ENCODE measurements at regions not wholly inside any gene's neighbourhood (a gene's known extent, or its start where the extent isn't known, plus 50 kb on each side); places are given as distances from the start of the nearest gene placed in this dataset.

GRCh38 chr20:57080796-57081195 lies 185.6 kb downstream of the BMP7 start:
- H3K4me3 Mint-ChIP-seq: no peak overlapping the region
- Histone ChIP-seq H3K23me2 (ENCODE audit: insufficient read length, low read depth, low read length, poor library complexity, severe bottlenecking) (no peaks in the 10 kb centered on the region), H3K79me2 (ENCODE audit: insufficient read depth, low read length) (no peaks in the 10 kb centered on the region), H2AK5ac (ENCODE audit: insufficient read length, low read length) (no peak overlapping the region), H3K27me3 (ENCODE audit: insufficient read depth, low read length) (no peaks in the 10 kb centered on the region), H2BK120ac (ENCODE audit: low read depth, low read length, poor library complexity, severe bottlenecking) (no peak overlapping the region), H2BK20ac (ENCODE audit: low read depth, low read length, poor library complexity, severe bottlenecking) (no peak overlapping the region), H4K20me1 (ENCODE audit: control insufficient read depth, insufficient read depth, insufficient read length) (no peaks in the 10 kb centered on the region), H3K4ac (ENCODE audit: low read depth, low read length) (no peak overlapping the region), H4K91ac (ENCODE audit: insufficient read length, low read depth, low read length) (no peak overlapping the region), H3K14ac (ENCODE audit: insufficient read depth, low read length) (no peak overlapping the region), H3T11ph (ENCODE audit: low read length) (no peak overlapping the region), H3K18ac (ENCODE audit: insufficient read length, low read depth, low read length) (no peak overlapping the region), H3K4me1 (ENCODE audit: insufficient read depth, low read length) (0 out of 2 replicates have a peak, but pooled peaks cover 2% of the 10 kb centered on the region), H4K5ac (ENCODE audit: insufficient read length, low read depth, low read length) (no peak overlapping the region), H2BK15ac (ENCODE audit: low read depth, low read length) (no peak overlapping the region), H3K9ac (ENCODE audit: extremely low read depth, insufficient read length, low read length) (no peak overlapping the region), H3K4me2 (ENCODE audit: insufficient read depth, insufficient read length, low read length) (no peak overlapping the region), H3K9me3 (ENCODE audit: control insufficient read depth, low read depth, low read length) (no peaks in the 10 kb centered on the region), H3K79me1 (ENCODE audit: insufficient read depth, low read depth, low read length, poor library complexity, severe bottlenecking) (no peaks in the 10 kb centered on the region), H2BK12ac (ENCODE audit: insufficient read length, low read depth, low read length) (no peak overlapping the region), H2AFZ (ENCODE audit: low read length) (no peak overlapping the region), H3K23ac (ENCODE audit: insufficient read length, low read depth, low read length) (no peak overlapping the region), H3K56ac (ENCODE audit: insufficient read length, low read depth, low read length) (no peak overlapping the region), H4K8ac (replicated peaks; ENCODE audit: insufficient read length, low read depth, low read length) (no peak overlapping the region), H2BK5ac (ENCODE audit: insufficient read length, low read length) (no peak overlapping the region), H3K27ac (ENCODE audit: insufficient read length, low read depth, low read length) (no peak overlapping the region)
- H3K9me3 Mint-ChIP-seq: peaks cover 16 to 20% of the 10 kb centered on the region in 2 experiments
- no peak overlapping the region for H3K27ac Mint-ChIP-seq
- TF ChIP-seq CTCF (conservative IDR thresholded peaks at IDR 0.05): peak; percentile 52; the same call in 2 of the 3 replicates
- peaks cover 3 to 5% of the 10 kb centered on the region in 2 experiments; a peak in 2 of 4 replicates for H3K4me1 Mint-ChIP-seq
- H3K27me3 Mint-ChIP-seq (ENCODE audit: low read depth): peaks cover 24% of the 10 kb centered on the region
- no peaks in the 10 kb centered on the region; a peak in 2 of 7 replicates for H3K36me3 Mint-ChIP-seq (ENCODE audit: insufficient read depth in 1 of 3, low read depth in 3 of 3)
- DNase-seq: no peak
